ENCODE measurements at regions not wholly inside any gene's neighbourhood (a gene's known extent, or its start where the extent isn't known, plus 50 kb on each side); places are given as distances from the start of the nearest gene placed in this dataset.

DNA sequence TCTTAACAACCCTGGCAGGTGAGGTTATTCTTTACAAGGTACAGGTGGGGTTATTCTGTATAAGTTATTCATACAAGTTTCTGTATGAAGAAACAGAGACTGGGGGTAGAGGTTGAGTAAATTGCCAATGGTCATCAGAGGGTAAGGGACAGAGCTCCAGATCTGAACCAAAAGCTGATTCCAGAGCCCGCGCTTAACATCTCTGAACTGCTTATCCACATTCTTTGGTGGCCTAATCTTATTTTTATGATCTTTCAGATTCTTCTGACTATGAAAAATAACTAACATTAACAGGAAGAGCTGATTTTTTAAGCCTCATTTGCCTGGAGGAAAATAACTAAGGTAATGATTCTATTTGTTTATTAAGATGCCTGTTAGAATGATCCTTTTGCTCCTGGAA, 63.9 kb upstream of the BARHL2 start:
- H2AFZ ChIP-seq (ENCODE audit: insufficient read depth, low read length, poor library complexity), result no peak overlapping the region
- H3K23ac ChIP-seq (ENCODE audit: low read length), result no peak overlapping the region
- H3K36me3 ChIP-seq (ENCODE audit: control insufficient read depth in 1 of 2, insufficient read depth in 2 of 2, low read length in 2 of 2), result no peaks in the 10 kb centered on the region
- H3K18ac ChIP-seq (ENCODE audit: low read length), result no peak overlapping the region
- H2BK120ac ChIP-seq (ENCODE audit: insufficient read depth, low read length, poor library complexity), result no peak overlapping the region
- no peaks in the 10 kb centered on the region for H3K79me2 ChIP-seq (ENCODE audit: control insufficient read depth, insufficient read depth, low read length, poor library complexity)
- H3K4me3 ChIP-seq (ENCODE audit: low read depth, low read length), result no peak overlapping the region
- H3K9ac ChIP-seq (ENCODE audit: low read length), result no peak overlapping the region
- no peak overlapping the region for H3K4ac ChIP-seq (ENCODE audit: low read depth, low read length)
- no peaks in the 10 kb centered on the region for H3K9me3 ChIP-seq (ENCODE audit: insufficient read depth, low read depth, low read length)
- no peaks in the 10 kb centered on the region for H3K27me3 ChIP-seq (ENCODE audit: insufficient read depth, low read length)
- H4K91ac ChIP-seq (ENCODE audit: low read depth, low read length), result no peak overlapping the region
- H2BK5ac ChIP-seq (ENCODE audit: low read depth, low read length, poor library complexity), result no peak overlapping the region
- DNase-seq, result peak; percentile 59 to 79
- H4K8ac ChIP-seq (ENCODE audit: low read depth, low read length), result no peak overlapping the region
- no CpG with 5 or more reads among the region's 2 CpGs for WGBS (ENCODE audit: extremely low coverage, insufficient coverage, insufficient read length)
- H3K14ac ChIP-seq (ENCODE audit: low read length), result no peak overlapping the region
- H4K12ac ChIP-seq (ENCODE audit: low read depth, low read length), result no peak overlapping the region
- H3K79me1 ChIP-seq (ENCODE audit: low read length), result no peaks in the 10 kb centered on the region
- H3K4me1 ChIP-seq (ENCODE audit: control insufficient read depth in 1 of 2, insufficient read depth in 2 of 2, low read length in 2 of 2), result peaks cover 3 to 7% of the 10 kb centered on the region in 2 experiments
- no peak overlapping the region for H2AK5ac ChIP-seq (ENCODE audit: low read length)
- H3K4me2 ChIP-seq (ENCODE audit: low read length), result no peak overlapping the region
- no peak overlapping the region for H3K27ac ChIP-seq (ENCODE audit: low read depth, low read length)
- no peak overlapping the region for H2BK12ac ChIP-seq (ENCODE audit: low read length)

- Histone ChIP-seq H3K4me3 (ENCODE audit: low read depth, low read length) (no peak overlapping the region), H3K9me3 (ENCODE audit: insufficient read depth, low read depth, low read length) (no peaks in the 10 kb centered on the region), H3K4me1 (ENCODE audit: control insufficient read depth in 1 of 2, insufficient read depth in 2 of 2, low read length in 2 of 2) (peaks cover 3 to 7% of the 10 kb centered on the region in 2 experiments), H4K8ac (ENCODE audit: low read depth, low read length) (no peak overlapping the region), H3K4me2 (ENCODE audit: low read length) (no peak overlapping the region), H3K14ac (ENCODE audit: low read length) (no peak overlapping the region), H3K9ac (ENCODE audit: low read length) (no peak overlapping the region), H3K23ac (ENCODE audit: low read length) (no peak overlapping the region), H2BK5ac (ENCODE audit: low read depth, low read length, poor library complexity) (no peak overlapping the region), H3K18ac (ENCODE audit: low read length) (no peak overlapping the region), H3K27ac (ENCODE audit: low read depth, low read length) (no peak overlapping the region), H3K36me3 (ENCODE audit: control insufficient read depth in 1 of 2, insufficient read depth in 2 of 2, low read length in 2 of 2) (no peaks in the 10 kb centered on the region), H2BK120ac (ENCODE audit: insufficient read depth, low read length, poor library complexity) (no peak overlapping the region), H2AK5ac (ENCODE audit: low read length) (no peak overlapping the region), H2BK12ac (ENCODE audit: low read length) (no peak overlapping the region), H4K91ac (ENCODE audit: low read depth, low read length) (no peak overlapping the region), H3K4ac (ENCODE audit: low read depth, low read length) (no peak overlapping the region), H4K12ac (ENCODE audit: low read depth, low read length) (no peak overlapping the region), H2AFZ (ENCODE audit: insufficient read depth, low read length, poor library complexity) (no peak overlapping the region), H3K79me2 (ENCODE audit: control insufficient read depth, insufficient read depth, low read length, poor library complexity) (no peaks in the 10 kb centered on the region), H3K79me1 (ENCODE audit: low read length) (no peaks in the 10 kb centered on the region), H3K27me3 (ENCODE audit: insufficient read depth, low read length) (no peaks in the 10 kb centered on the region)
- DNase-seq, result peak in 1 of 2 donors; percentile 23
- WGBS (ENCODE audit: extremely low coverage, insufficient coverage, insufficient read length), result no CpG with 5 or more reads among the region's 4 CpGs
These were observed 62.5 kb upstream of the BARHL2 start for GRCh38 chr1:90779573-90779972.

GRCh38 chr1:90778486-90778885, 61.4 kb upstream of the BARHL2 start:
- no peak overlapping the region for H3K27ac ChIP-seq (ENCODE audit: low read depth, low read length)
- no peak overlapping the region for H2BK12ac ChIP-seq (ENCODE audit: low read length)
- H2AFZ ChIP-seq (ENCODE audit: insufficient read depth, low read length, poor library complexity), result no peak overlapping the region
- no peak overlapping the region for H2BK5ac ChIP-seq (ENCODE audit: low read depth, low read length, poor library complexity)
- no peak overlapping the region for H2BK120ac ChIP-seq (ENCODE audit: insufficient read depth, low read length, poor library complexity)
- H3K14ac ChIP-seq (ENCODE audit: low read length), result no peak overlapping the region
- H4K12ac ChIP-seq (ENCODE audit: low read depth, low read length), result no peak overlapping the region
- H3K4me3 ChIP-seq (ENCODE audit: low read depth, low read length), result no peak overlapping the region
- peak; percentile 44 to 85 for DNase-seq
- H3K79me2 ChIP-seq (ENCODE audit: control insufficient read depth, insufficient read depth, low read length, poor library complexity), result no peaks in the 10 kb centered on the region
- no peak overlapping the region for H3K18ac ChIP-seq (ENCODE audit: low read length)
- H3K36me3 ChIP-seq (ENCODE audit: control insufficient read depth in 1 of 2, insufficient read depth in 2 of 2, low read length in 2 of 2), result no peaks in the 10 kb centered on the region
- no peak overlapping the region for H3K9ac ChIP-seq (ENCODE audit: low read length)
- H3K9me3 ChIP-seq (ENCODE audit: insufficient read depth, low read depth, low read length), result no peaks in the 10 kb centered on the region
- no peak overlapping the region for H4K8ac ChIP-seq (ENCODE audit: low read depth, low read length)
- no peaks in the 10 kb centered on the region for H3K79me1 ChIP-seq (ENCODE audit: low read length)
- H3K4me2 ChIP-seq (ENCODE audit: low read length), result no peak overlapping the region
- H3K4ac ChIP-seq (ENCODE audit: low read depth, low read length), result no peak overlapping the region
- no peak overlapping the region for H2AK5ac ChIP-seq (ENCODE audit: low read length)
- no peak overlapping the region for H4K91ac ChIP-seq (ENCODE audit: low read depth, low read length)
- no peak overlapping the region for H3K23ac ChIP-seq (ENCODE audit: low read length)
- peaks cover 3 to 7% of the 10 kb centered on the region in 2 experiments for H3K4me1 ChIP-seq (ENCODE audit: control insufficient read depth in 1 of 2, insufficient read depth in 2 of 2, low read length in 2 of 2)
- no peaks in the 10 kb centered on the region for H3K27me3 ChIP-seq (ENCODE audit: insufficient read depth, low read length)

GRCh38 chr1:90773812-90774211, 56.7 kb upstream of the BARHL2 start:
- H3K14ac ChIP-seq (ENCODE audit: low read length), result no peak overlapping the region
- no CpG with 5 or more reads among the region's 3 CpGs for WGBS (ENCODE audit: extremely low coverage, insufficient coverage, insufficient read length)
- H3K18ac ChIP-seq (ENCODE audit: low read length), result no peak overlapping the region
- no peaks in the 10 kb centered on the region for H3K36me3 ChIP-seq (ENCODE audit: control insufficient read depth in 1 of 2, insufficient read depth in 2 of 2, low read length in 2 of 2)
- H3K27me3 ChIP-seq (ENCODE audit: insufficient read depth, low read length), result no peaks in the 10 kb centered on the region
- H3K79me1 ChIP-seq (ENCODE audit: low read length), result no peaks in the 10 kb centered on the region
- no peak overlapping the region for H4K8ac ChIP-seq (ENCODE audit: low read depth, low read length)
- H3K79me2 ChIP-seq (ENCODE audit: control insufficient read depth, insufficient read depth, low read length, poor library complexity), result no peaks in the 10 kb centered on the region
- H2AK5ac ChIP-seq (ENCODE audit: low read length), result no peak overlapping the region
- no peak overlapping the region for H2BK12ac ChIP-seq (ENCODE audit: low read length)
- no peak overlapping the region for H4K91ac ChIP-seq (ENCODE audit: low read depth, low read length)
- H3K27ac ChIP-seq (ENCODE audit: low read depth, low read length), result no peak overlapping the region
- DNase-seq, result no peak
- no peaks in the 10 kb centered on the region for H3K9me3 ChIP-seq (ENCODE audit: insufficient read depth, low read depth, low read length)
- no peak overlapping the region for H4K12ac ChIP-seq (ENCODE audit: low read depth, low read length)
- no peak overlapping the region for H3K9ac ChIP-seq (ENCODE audit: low read length)
- H3K23ac ChIP-seq (ENCODE audit: low read length), result no peak overlapping the region
- H2BK120ac ChIP-seq (ENCODE audit: insufficient read depth, low read length, poor library complexity), result no peak overlapping the region
- peaks cover 3 to 4% of the 10 kb centered on the region in 2 experiments for H3K4me1 ChIP-seq (ENCODE audit: control insufficient read depth in 1 of 2, insufficient read depth in 2 of 2, low read length in 2 of 2)
- H2AFZ ChIP-seq (ENCODE audit: insufficient read depth, low read length, poor library complexity), result no peak overlapping the region
- H2BK5ac ChIP-seq (ENCODE audit: low read depth, low read length, poor library complexity), result no peak overlapping the region
- H3K4ac ChIP-seq (ENCODE audit: low read depth, low read length), result no peak overlapping the region
- H3K4me2 ChIP-seq (ENCODE audit: low read length), result no peak overlapping the region
- no peak overlapping the region for H3K4me3 ChIP-seq (ENCODE audit: low read depth, low read length)

All from trophoblast cell (in vitro differentiated cells and primary cell).